HCT116 (cell line): ENCODE measurements at regions not wholly inside any gene's neighbourhood (a gene's known extent, or its start where the extent isn't known, plus 50 kb on each side); places are given as distances from the start of the nearest gene placed in this dataset.

Source experiments
- ATAC-seq: fragments of 200-7000 bp; cut with Tn5 transposase; 2 replicates; pipeline ENCODE4 v1.9.1; 2020; ENCODE audit warnings: mild to moderate bottlenecking, moderate library complexity
- BruUV-seq: library from RNA; stranded (reverse); fragments of 400-500 nt; replicated peaks from 2 replicates; lab custom pipeline; 2021; lab: Mats Ljungman, UMichigan
- CTCF ChIA-PET: fragments of 300-600 bp; sonication (Branson Sonifier 250); formaldehyde crosslinking; loops from one replicate; lab custom pipeline; 2021; ENCODE audit warnings: antibody characterized with exemption; lab: Charles Lee
- POLR2A ChIA-PET: fragments of 300-600, 350-600 bp; sonication (Branson Sonifier 250); formaldehyde crosslinking; loops from one replicate; lab custom pipeline; 2021; ENCODE audit warnings: antibody characterized with exemption; lab: Charles Lee
- RAD21 ChIA-PET, 2 experiments: fragments of 300-600 bp; sonication (Branson Sonifier 250); formaldehyde crosslinking; loops; one replicate each; lab custom pipeline; 2023; ENCODE audit warnings: low total read pairs in 2 of 2; ENCODE audit not compliant: uncharacterized antibody in 2 of 2, unreplicated experiment in 2 of 2, low non-redundant PET in 1 of 2; lab: Charles Lee
- DNase-seq: peaks from one replicate; pipeline ENCODE4 v3.0.0-alpha.2; 2010; ENCODE audit warnings: low read depth, low spot score
- H2AFZ ChIP-seq: fragments of 200-600 bp; shearing (Covaris generic), sonication (generic); 2 replicates; pipeline ENCODE4 v1.6.1; 2017; ENCODE audit warnings: low read depth, mixed run types, mixed read lengths, antibody characterized with exemption, low read length; ENCODE audit not compliant: poor library complexity, severe bottlenecking
- H3K27ac ChIP-seq: 2 replicates; pipeline ENCODE4 v1.5.1; 2012; ENCODE audit warnings: low read depth, low read length
- H3K27me3 ChIP-seq: fragments of 200-600 bp; sonication (generic); 2 replicates; pipeline ENCODE4 v1.6.1; 2016; ENCODE audit warnings: mixed run types, low read length, mixed read lengths; ENCODE audit not compliant: insufficient read depth
- H3K36me3 ChIP-seq, 2 experiments: fragments of 200-500 bp in 1 of 2; fragments of 200-600 bp in 1 of 2; sonication (Bioruptor generic) in 1 of 2; sonication (generic) in 1 of 2; 2 replicates each; pipeline versions ENCODE4 v1.5.1 to v1.6.1; 2014 to 2016; ENCODE audit warnings: low read length in 2 of 2, inconsistent platforms in 1 of 2, mixed read lengths in 1 of 2, mixed run types in 1 of 2; ENCODE audit not compliant: insufficient read depth in 2 of 2, control insufficient read depth in 1 of 2
- H3K4me1 ChIP-seq, 2 experiments: fragments of 200-600 bp in 1 of 2; sonication (generic) in 1 of 2; 2 replicates each; pipeline versions ENCODE4 v1.5.1 to v1.6.1; 2012 to 2017; ENCODE audit warnings: low read length in 2 of 2, inconsistent platforms in 1 of 2, mild to moderate bottlenecking in 1 of 2, mixed read lengths in 1 of 2, mixed run types in 1 of 2, moderate library complexity in 1 of 2; ENCODE audit not compliant: insufficient read depth in 2 of 2, control insufficient read depth in 1 of 2
- H3K4me2 ChIP-seq: fragments of 200-600 bp; sonication (generic); 2 replicates; pipeline ENCODE4 v1.6.1; 2017; ENCODE audit warnings: mixed run types, low read length, mixed read lengths
- H3K4me3 ChIP-seq, 2 experiments: fragments of 200-600 bp in 1 of 2; sonication (generic) in 1 of 2; replicated peaks in 1 of 2; 2 replicates each; pipeline ENCODE4 v1.5.1; 2011 to 2016; ENCODE audit warnings: low read length in 2 of 2, control low read depth in 1 of 2, low read depth in 1 of 2, mild to moderate bottlenecking in 1 of 2, mixed read lengths in 1 of 2, mixed run types in 1 of 2
- H3K79me2 ChIP-seq: fragments of 200-600 bp; sonication (generic); 2 replicates; pipeline ENCODE4 v1.6.1; 2017; ENCODE audit warnings: mild to moderate bottlenecking, mixed run types, low read length, moderate library complexity, mixed read lengths; ENCODE audit not compliant: insufficient read depth
- H3K9ac ChIP-seq: fragments of 200-600 bp; sonication (generic); 2 replicates; pipeline ENCODE4 v1.6.1; 2016; ENCODE audit warnings: low read length, mixed read lengths
- H3K9me2 ChIP-seq: fragments of 200-600 bp; sonication (generic), shearing (Covaris generic); 2 replicates; pipeline ENCODE4 v1.6.1; 2017; ENCODE audit warnings: mixed run types, mild to moderate bottlenecking, moderate library complexity; ENCODE audit not compliant: insufficient read depth
- H3K9me3 ChIP-seq, 2 experiments: fragments of 200-500 bp in 1 of 2; fragments of 200-600 bp in 1 of 2; sonication (Bioruptor generic) in 1 of 2; sonication (generic) in 1 of 2; 2 replicates each; pipeline ENCODE4 v1.6.1; 2014 to 2017; ENCODE audit warnings: low read length in 2 of 2, mixed read lengths in 2 of 2, inconsistent platforms in 1 of 2, low read depth in 1 of 2, mild to moderate bottlenecking in 1 of 2, mixed run types in 1 of 2, moderate library complexity in 1 of 2; ENCODE audit not compliant: control insufficient read depth in 1 of 2, insufficient read depth in 1 of 2
- H4K20me1 ChIP-seq: fragments of 200-600 bp; sonication (generic), shearing (Covaris generic); 2 replicates; pipeline ENCODE4 v1.6.1; 2017; ENCODE audit warnings: mixed run types, mild to moderate bottlenecking, moderate library complexity; ENCODE audit not compliant: insufficient read depth
- EGR1 ChIP-seq: IDR thresholded peaks from 2 replicates; pipeline ENCODE4 v1.6.1; 2012; ENCODE audit warnings: low read depth
- ELF1 ChIP-seq: IDR thresholded peaks from 2 replicates; pipeline ENCODE4 v1.6.1; 2012; ENCODE audit warnings: low read depth, borderline replicate concordance
- EZH2 ChIP-seq: fragments of 200-600 bp; sonication (generic); IDR thresholded peaks from 2 replicates; pipeline ENCODE4 v1.6.1; 2017; ENCODE audit warnings: antibody characterized with exemption, mixed run types
- EZH2phosphoT487 ChIP-seq: fragments of 200-600 bp; IDR thresholded peaks from 2 replicates; pipeline ENCODE4 v1.6.1; 2018; ENCODE audit warnings: antibody characterized with exemption, borderline replicate concordance
- JUND ChIP-seq: IDR thresholded peaks from 2 replicates; pipeline ENCODE4 v1.6.1; 2012
- SIN3A ChIP-seq: IDR thresholded peaks from 2 replicates; pipeline ENCODE4 v1.6.1; 2012; ENCODE audit warnings: low read depth
- TCF7L2 ChIP-seq: IDR thresholded peaks from 2 replicates; pipeline ENCODE4 v1.7.0; 2011; ENCODE audit warnings: borderline replicate concordance, inconsistent platforms; ENCODE audit not compliant: insufficient read depth, insufficient read length; ENCODE audit errors: extremely low read depth
- YY1 ChIP-seq: IDR thresholded peaks from 2 replicates; pipeline ENCODE4 v1.6.1; 2011; ENCODE audit warnings: low read length, low read depth, moderate library complexity, mild to moderate bottlenecking; ENCODE audit not compliant: insufficient replicate concordance; ENCODE audit errors: extremely low read depth
- ZBTB33 ChIP-seq: IDR thresholded peaks from 2 replicates; pipeline ENCODE4 v1.6.1; 2011; ENCODE audit warnings: mild to moderate bottlenecking, low read length, moderate library complexity; ENCODE audit not compliant: insufficient replicate concordance; ENCODE audit errors: extremely low read depth
- ZNF274 ChIP-seq: fragments of 200-500 bp; sonication (Bioruptor generic); IDR thresholded peaks from 2 replicates; pipeline ENCODE4 v1.6.1; 2014; ENCODE audit warnings: mild to moderate bottlenecking, low read depth, low read length, inconsistent platforms
- intact Hi-C: fragments of 100-400 bp; cut with micrococcal nuclease; formaldehyde crosslinking; loops from 2 replicates; pipeline ENCODE4 v1.10.0; 2022
- TF ChIP-seq, protein P1 (sequence below): IDR thresholded peaks from 2 replicates; pipeline ENCODE4 v1.6.1; 2012

DNA sequence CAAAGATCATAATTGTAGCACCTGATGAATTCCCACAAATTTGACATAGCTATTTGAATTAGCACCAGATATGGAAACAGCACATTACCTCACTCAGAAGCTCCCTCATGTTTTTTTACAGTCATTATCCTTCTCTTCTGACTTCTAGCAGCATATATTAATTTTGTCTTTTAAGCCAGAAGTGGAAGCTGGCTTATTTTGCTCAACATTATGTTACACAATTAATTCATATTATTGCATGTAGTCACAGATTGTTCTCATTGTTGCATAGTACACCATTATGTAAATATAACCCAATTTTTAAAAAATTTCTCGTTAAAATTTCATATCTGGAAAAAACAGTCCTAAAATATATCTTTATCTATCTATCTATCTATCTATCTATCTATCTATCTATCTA lies 762.3 kb downstream of the TUSC7 start:
- ChIA-PET CTCF (no interaction called here), POLR2A (no interaction called here), RAD21 (no interaction called here)
- no peak overlapping the region for H3K4me3 ChIP-seq
- no peaks in the 10 kb centered on the region for H3K79me2 ChIP-seq
- no peaks in the 10 kb centered on the region for H3K27me3 ChIP-seq
- no peaks in the 10 kb centered on the region for H3K9me2 ChIP-seq
- ATAC-seq (no peak), DNase-seq (no peak)
- no peaks in the 10 kb centered on the region; the same call in 1 of the 2 replicates for H4K20me1 ChIP-seq
- intact Hi-C loops = no loop called here
- no peak overlapping the region for H3K4me2 ChIP-seq
- no peaks in the 10 kb centered on the region for H3K36me3 ChIP-seq
- H2AFZ ChIP-seq = no peak overlapping the region
- H3K9me3 ChIP-seq = no peaks in the 10 kb centered on the region
- no peaks in the 10 kb centered on the region for H3K4me1 ChIP-seq
- BruUV-seq = no TSS peak
- H3K9ac ChIP-seq = no peak overlapping the region
- TF ChIP-seq ZBTB33 = no peak
- no peak for TF ChIP-seq ELF1
- TF ChIP-seq EGR1 = no peak
- TF ChIP-seq TCF7L2 = no peak
- TF ChIP-seq, protein P1, sequence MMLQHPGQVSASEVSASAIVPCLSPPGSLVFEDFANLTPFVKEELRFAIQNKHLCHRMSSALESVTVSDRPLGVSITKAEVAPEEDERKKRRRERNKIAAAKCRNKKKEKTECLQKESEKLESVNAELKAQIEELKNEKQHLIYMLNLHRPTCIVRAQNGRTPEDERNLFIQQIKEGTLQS = no peak
- no peak for TF ChIP-seq SIN3A
- no peak for TF ChIP-seq EZH2phosphoT487
- no peak for TF ChIP-seq YY1
- no peak for TF ChIP-seq EZH2
- no peak for TF ChIP-seq JUND
- TF ChIP-seq ZNF274 = no peak
- H3K27ac ChIP-seq = no peak overlapping the region
